SK-N-SH (cell line): ENCODE measurements at regions not wholly inside any gene's neighbourhood (a gene's known extent, or its start where the extent isn't known, plus 50 kb on each side); places are given as distances from the start of the nearest gene placed in this dataset.

Experiments
- CTCF ChIA-PET: fragments of 300-600, 350-600 bp; formaldehyde crosslinking; extraction: SDS; loops from one replicate; lab custom pipeline; 2021; lab: Yijun Ruan, JAX
- POLR2A ChIA-PET: fragments of 350-600 bp; sonication (Branson Sonifier 250); formaldehyde crosslinking; extraction: SDS; loops from one replicate; lab custom pipeline; 2020; ENCODE audit warnings: antibody characterized with exemption, inconsistent platforms; lab: Yijun Ruan, JAX
- DNase-seq: peaks from one replicate; pipeline ENCODE4 v3.0.0; 2012
- H2AFZ ChIP-seq: fragments of 200-600 bp; sonication (generic); 2 replicates; pipeline ENCODE4 v1.8.1; 2016; ENCODE audit warnings: antibody characterized with exemption, mild to moderate bottlenecking, low read depth
- H3F3A ChIP-seq: fragments of 200-600 bp; sonication (generic); replicated peaks from 2 replicates; pipeline ENCODE3; 2016; ENCODE audit warnings: antibody characterized with exemption, mild to moderate bottlenecking; ENCODE audit not compliant: insufficient read depth
- H3K27ac ChIP-seq, 2 experiments: fragments of 200-500 bp in 1 of 2; fragments of 200-600 bp in 1 of 2; sonication (Bioruptor generic) in 1 of 2; sonication (generic), shearing (Covaris generic) in 1 of 2; 2 replicates each; pipeline versions ENCODE4 v1.5.1 to v1.6.1; 2014 to 2016; ENCODE audit warnings: low read depth in 2 of 2, inconsistent platforms in 1 of 2, low read length in 1 of 2, mild to moderate bottlenecking in 1 of 2, mixed read lengths in 1 of 2
- H3K27me3 ChIP-seq: fragments of 200-600 bp; sonication (generic), shearing (Covaris generic); 2 replicates; pipeline ENCODE4 v1.6.1; 2016; ENCODE audit warnings: mixed run types; ENCODE audit not compliant: insufficient read depth
- H3K36me3 ChIP-seq, 2 experiments: fragments of 200-500 bp in 1 of 2; fragments of 200-600 bp in 1 of 2; sonication (Bioruptor generic) in 1 of 2; sonication (generic) in 1 of 2; replicated peaks in 1 of 2; 2 replicates each; pipeline versions ENCODE3 to v1.5.1; 2014 to 2016; ENCODE audit warnings: low read length in 1 of 2, mild to moderate bottlenecking in 1 of 2; ENCODE audit not compliant: insufficient read depth in 2 of 2, control insufficient read depth in 1 of 2
- H3K4me1 ChIP-seq, 2 experiments: fragments of 200-500 bp in 1 of 2; fragments of 200-600 bp in 1 of 2; sonication (Bioruptor generic) in 1 of 2; sonication (generic), shearing (Covaris generic) in 1 of 2; 2 replicates each; pipeline versions ENCODE4 v1.5.1 to v1.6.1; 2014 to 2016; ENCODE audit warnings: low read depth in 1 of 2, low read length in 1 of 2, mixed run types in 1 of 2; ENCODE audit not compliant: insufficient read depth in 2 of 2, control insufficient read depth in 1 of 2
- H3K4me2 ChIP-seq: fragments of 200-600 bp; sonication (generic), shearing (Covaris generic); 2 replicates; pipeline ENCODE4 v1.6.1; 2017; ENCODE audit warnings: mixed run types
- H3K4me3 ChIP-seq, 2 experiments: fragments of 200-500 bp in 1 of 2; fragments of 200-600 bp in 1 of 2; sonication (Bioruptor generic) in 1 of 2; sonication (generic), shearing (Covaris generic) in 1 of 2; 2 replicates each; pipeline versions ENCODE4 v1.5.1 to v1.8.1; 2014 to 2016; ENCODE audit warnings: low read depth in 2 of 2, inconsistent platforms in 1 of 2, low read length in 1 of 2, mild to moderate bottlenecking in 1 of 2, mixed read lengths in 1 of 2, moderate library complexity in 1 of 2
- H3K79me2 ChIP-seq: fragments of 200-600 bp; sonication (generic); 2 replicates; pipeline ENCODE4 v1.8.1; 2017; ENCODE audit warnings: mild to moderate bottlenecking; ENCODE audit not compliant: insufficient read depth
- H3K9ac ChIP-seq: fragments of 200-600 bp; sonication (generic); 2 replicates; pipeline ENCODE4 v1.6.1; 2017; ENCODE audit warnings: mixed run types
- H3K9me2 ChIP-seq: fragments of 200-600 bp; sonication (generic); 2 replicates; pipeline ENCODE4 v1.6.1; 2017; ENCODE audit warnings: mixed run types
- H3K9me3 ChIP-seq: fragments of 200-600 bp; sonication (generic); 2 replicates; pipeline ENCODE4 v1.6.1; 2017; ENCODE audit warnings: mixed run types, mild to moderate bottlenecking, moderate library complexity
- H4K20me1 ChIP-seq: fragments of 200-600 bp; sonication (generic); 2 replicates; pipeline ENCODE4 v1.6.1; 2017; ENCODE audit warnings: mild to moderate bottlenecking, mixed run types; ENCODE audit not compliant: insufficient read depth
- CHD2 ChIP-seq: fragments of 150-350 bp; IDR thresholded peaks from 2 replicates; pipeline ENCODE4 v1.6.1; 2018; ENCODE audit warnings: low read length; ENCODE audit not compliant: partially characterized antibody
- EZH2phosphoT487 ChIP-seq: fragments of 200-600 bp; sonication (generic); IDR thresholded peaks from 2 replicates; pipeline ENCODE4 v1.6.1; 2017; ENCODE audit warnings: low read depth, mixed run types, mild to moderate bottlenecking, antibody characterized with exemption, moderate library complexity, borderline replicate concordance
- FOXM1 ChIP-seq: IDR thresholded peaks from 2 replicates; pipeline ENCODE4 v1.4.0; 2012; ENCODE audit warnings: low read depth, mild to moderate bottlenecking
- GABPA ChIP-seq: IDR thresholded peaks from 2 replicates; pipeline ENCODE4 v1.4.0; 2012; ENCODE audit warnings: low read depth, mild to moderate bottlenecking
- POLR2AphosphoS5 ChIP-seq: IDR thresholded peaks from 2 replicates; pipeline ENCODE4 v1.6.1; 2012; ENCODE audit warnings: low read depth, low read length
- RCOR1 ChIP-seq: fragments of 150-350 bp; IDR thresholded peaks from 2 replicates; pipeline ENCODE4 v1.6.1; 2017; ENCODE audit warnings: antibody characterized with exemption, low read length
- RXRA ChIP-seq: IDR thresholded peaks from 2 replicates; pipeline ENCODE4 v1.4.0; 2012; ENCODE audit warnings: low read depth, mild to moderate bottlenecking, borderline replicate concordance
- YY1 ChIP-seq: IDR thresholded peaks from 2 replicates; pipeline ENCODE4 v1.4.0; 2012; ENCODE audit warnings: low read depth, mild to moderate bottlenecking
- WGBS: methylation state at CpG from one replicate; pipeline ENCODE4 v1.1.6; 2017; ENCODE audit warnings: low lambda C conversion rate; 5-methylcytosine and 5-hydroxymethylcytosine counted together
- TF ChIP-seq, protein P1 (sequence below): fragments of 200-600 bp; sonication (generic); IDR thresholded peaks from 2 replicates; pipeline ENCODE4 v1.6.1; 2017; ENCODE audit warnings: antibody characterized with exemption, mild to moderate bottlenecking, moderate library complexity

DNA sequence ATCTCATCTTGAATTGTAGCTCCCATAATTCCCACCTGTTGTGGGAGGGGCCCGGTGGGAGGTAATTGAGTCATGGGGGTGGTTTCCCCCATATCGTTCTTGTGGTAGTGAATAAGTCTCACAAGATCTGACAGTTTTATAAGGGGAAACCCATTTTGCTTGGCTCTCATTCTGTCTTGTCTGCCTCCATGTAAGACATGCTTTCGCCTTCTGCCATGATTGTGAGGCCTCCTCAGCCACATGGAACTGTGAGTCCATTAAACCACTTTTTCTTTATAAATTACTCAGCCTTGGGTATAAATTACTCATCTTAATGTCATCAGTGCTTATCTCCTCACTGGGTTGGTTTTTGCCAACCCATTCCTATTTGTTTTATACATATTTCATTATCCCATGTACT lies 142.0 kb upstream of the GMDS start (continued):
- no peak for TF ChIP-seq EZH2phosphoT487

DNA sequence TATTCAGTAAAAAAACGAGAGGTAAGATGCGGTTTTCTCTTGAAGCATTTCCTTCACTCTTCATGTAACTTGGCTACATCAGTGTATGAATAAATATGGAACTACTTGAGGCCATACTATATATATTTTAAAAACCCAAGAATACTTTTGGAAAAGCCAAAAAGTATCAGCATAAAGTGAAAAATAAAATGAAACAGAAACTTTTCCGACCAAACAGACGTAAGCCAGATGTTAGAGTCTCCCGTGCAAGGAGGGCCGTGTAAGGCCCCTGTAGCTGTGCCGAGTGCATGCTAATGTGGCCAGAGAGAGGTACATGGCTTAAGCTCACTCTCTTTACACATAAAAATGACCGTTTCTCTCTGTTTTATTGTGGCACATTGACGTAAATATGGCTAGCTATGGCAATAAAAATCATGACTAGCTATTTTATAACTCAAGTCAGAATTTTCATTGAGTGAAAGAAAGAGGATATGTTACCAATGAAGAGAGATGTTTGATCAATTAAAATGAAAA lies 140.1 kb upstream of the GMDS start:
- Histone ChIP-seq H3F3A (no peaks in the 10 kb centered on the region), H3K9me2 (no peaks in the 10 kb centered on the region; the same call in 1 of the 2 replicates), H3K36me3 (no peaks in the 10 kb centered on the region), H3K4me3 (no peak overlapping the region), H2AFZ (no peak overlapping the region), H3K4me1 (no peaks in the 10 kb centered on the region), H4K20me1 (no peaks in the 10 kb centered on the region), H3K27ac (no peak overlapping the region), H3K9ac (no peak overlapping the region), H3K27me3 (no peaks in the 10 kb centered on the region), H3K79me2 (no peaks in the 10 kb centered on the region), H3K4me2 (no peak overlapping the region), H3K9me3 (no peaks in the 10 kb centered on the region)
- ChIA-PET POLR2A (no interaction called here), CTCF (interaction anchor here (0.7 to 1.2 kb wide), 3 partner anchors 20 to 789 kb away, joined by 3 read pairs; no protein-coding TSS in a partner anchor)
- TF ChIP-seq RXRA (no peak), FOXM1 (no peak), CHD2 (no peak)
- TF ChIP-seq, protein P1, sequence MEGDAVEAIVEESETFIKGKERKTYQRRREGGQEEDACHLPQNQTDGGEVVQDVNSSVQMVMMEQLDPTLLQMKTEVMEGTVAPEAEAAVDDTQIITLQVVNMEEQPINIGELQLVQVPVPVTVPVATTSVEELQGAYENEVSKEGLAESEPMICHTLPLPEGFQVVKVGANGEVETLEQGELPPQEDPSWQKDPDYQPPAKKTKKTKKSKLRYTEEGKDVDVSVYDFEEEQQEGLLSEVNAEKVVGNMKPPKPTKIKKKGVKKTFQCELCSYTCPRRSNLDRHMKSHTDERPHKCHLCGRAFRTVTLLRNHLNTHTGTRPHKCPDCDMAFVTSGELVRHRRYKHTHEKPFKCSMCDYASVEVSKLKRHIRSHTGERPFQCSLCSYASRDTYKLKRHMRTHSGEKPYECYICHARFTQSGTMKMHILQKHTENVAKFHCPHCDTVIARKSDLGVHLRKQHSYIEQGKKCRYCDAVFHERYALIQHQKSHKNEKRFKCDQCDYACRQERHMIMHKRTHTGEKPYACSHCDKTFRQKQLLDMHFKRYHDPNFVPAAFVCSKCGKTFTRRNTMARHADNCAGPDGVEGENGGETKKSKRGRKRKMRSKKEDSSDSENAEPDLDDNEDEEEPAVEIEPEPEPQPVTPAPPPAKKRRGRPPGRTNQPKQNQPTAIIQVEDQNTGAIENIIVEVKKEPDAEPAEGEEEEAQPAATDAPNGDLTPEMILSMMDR, result no peak
- WGBS, result 58% methylated on average over 9 of the region's 9 CpGs
- DNase-seq, result no peak

DNA sequence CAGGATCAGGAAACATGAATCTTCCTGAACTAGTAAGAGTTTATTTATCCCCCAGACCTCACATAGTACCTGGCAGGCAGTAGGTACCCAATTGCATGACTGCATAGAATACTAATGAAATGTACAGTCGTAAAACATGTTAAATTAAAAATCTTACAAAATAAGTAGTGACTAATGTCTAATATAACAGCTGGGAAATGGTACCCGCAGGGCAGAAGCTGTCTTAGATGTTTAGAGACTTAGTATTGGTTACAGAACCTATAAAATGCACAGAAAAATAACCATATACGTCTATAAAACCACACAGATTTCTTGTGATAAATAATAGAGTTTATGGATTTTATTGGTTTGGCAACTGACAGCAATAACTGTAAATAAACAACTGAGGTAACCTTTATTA lies 139.1 kb upstream of the GMDS start:
- H3K79me2 ChIP-seq, result no peaks in the 10 kb centered on the region
- 41% methylated on average over 3 of the region's 3 CpGs for WGBS
- CTCF ChIA-PET, result interaction anchor here (0.7 kb wide), 2 partner anchors 19 to 355 kb away, joined by 3 read pairs; no protein-coding TSS in a partner anchor
- H3K9me2 ChIP-seq, result no peaks in the 10 kb centered on the region; the same call in 1 of the 2 replicates
- TF ChIP-seq GABPA (no peak), YY1 (no peak), POLR2AphosphoS5 (no peak), RCOR1 (no peak)
- H3K4me2 ChIP-seq, result no peak overlapping the region
- no peak overlapping the region for H2AFZ ChIP-seq
- no peaks in the 10 kb centered on the region; a peak in 1 of 4 replicates for H3K4me1 ChIP-seq
- no peaks in the 10 kb centered on the region for H3K36me3 ChIP-seq
- no peaks in the 10 kb centered on the region for H4K20me1 ChIP-seq
- no peaks in the 10 kb centered on the region for H3F3A ChIP-seq
- no peaks in the 10 kb centered on the region for H3K9me3 ChIP-seq
- no peak for DNase-seq
- no peak overlapping the region for H3K9ac ChIP-seq
- H3K4me3 ChIP-seq, result no peak overlapping the region
- no peak overlapping the region for H3K27ac ChIP-seq
- H3K27me3 ChIP-seq, result no peaks in the 10 kb centered on the region
- POLR2A ChIA-PET, result no interaction called here
